ENCODE measurements at regions not wholly inside any gene's neighbourhood (a gene's known extent, or its start where the extent isn't known, plus 50 kb on each side); places are given as distances from the start of the nearest gene placed in this dataset.

DNA sequence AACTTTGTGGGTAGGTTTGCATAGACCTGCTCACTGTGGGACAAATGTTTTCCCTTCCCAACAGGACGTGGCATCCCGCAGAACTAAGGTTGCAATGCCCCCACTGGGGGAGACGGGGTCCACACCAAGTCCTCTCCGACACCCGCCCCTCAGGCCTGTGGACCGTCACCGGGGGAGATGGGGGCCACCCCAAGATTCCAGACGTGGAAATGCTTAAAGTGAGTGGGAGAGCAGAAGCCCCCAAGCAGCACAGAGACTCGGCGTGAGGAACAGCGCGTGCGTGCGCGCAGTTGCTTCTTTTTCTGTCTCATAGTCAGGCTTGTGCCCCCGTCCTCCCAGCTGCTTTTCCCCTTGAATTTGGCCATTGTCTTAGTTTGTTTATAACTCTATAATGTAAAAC is 826.3 kb upstream of the SALL3 start:
- DNase-seq (ENCODE audit: low spot score in 2 of 2), result no peak
- in situ Hi-C loops (cut with MboI; ENCODE audit: low sequenced_read_pairs), result no loop called here
- Histone ChIP-seq H3K27me3 (ENCODE audit: low read depth) (no peaks in the 10 kb centered on the region), H3K4me3 (no peak overlapping the region), H3K36me3 (replicated peaks) (no peaks in the 10 kb centered on the region), H3K4me1 (no peaks in the 10 kb centered on the region), H3K9me3 (no peaks in the 10 kb centered on the region)

DNA sequence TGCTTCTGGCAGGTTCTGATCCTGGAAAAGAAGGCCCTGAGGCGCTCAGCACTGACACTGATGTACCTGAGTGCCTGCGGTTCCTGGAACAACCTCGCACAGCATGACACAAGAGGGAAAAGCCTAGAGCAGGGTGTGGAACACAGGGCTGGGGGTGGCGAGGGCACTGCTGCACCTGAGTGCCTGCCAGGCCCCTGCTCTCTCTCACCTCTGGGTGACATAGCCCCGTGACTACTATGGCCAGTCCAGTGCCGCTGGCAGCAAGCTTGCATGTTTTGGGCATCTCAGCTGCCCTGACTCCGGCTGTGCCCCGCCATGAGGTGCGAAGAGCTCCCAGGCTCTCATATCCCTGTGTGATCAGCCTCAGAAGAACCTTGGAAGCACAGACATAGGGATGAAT is 825.2 kb upstream of the SALL3 start:
- DNase-seq (ENCODE audit: low spot score in 2 of 2), result no peak
- no peaks in the 10 kb centered on the region for H3K36me3 ChIP-seq (replicated peaks)
- in situ Hi-C loops (cut with MboI; ENCODE audit: low sequenced_read_pairs), result no loop called here
- H3K9me3 ChIP-seq, result no peaks in the 10 kb centered on the region
- no peaks in the 10 kb centered on the region for H3K27me3 ChIP-seq (ENCODE audit: low read depth)
- H3K4me1 ChIP-seq, result no peaks in the 10 kb centered on the region
- H3K4me3 ChIP-seq, result no peak overlapping the region

DNA sequence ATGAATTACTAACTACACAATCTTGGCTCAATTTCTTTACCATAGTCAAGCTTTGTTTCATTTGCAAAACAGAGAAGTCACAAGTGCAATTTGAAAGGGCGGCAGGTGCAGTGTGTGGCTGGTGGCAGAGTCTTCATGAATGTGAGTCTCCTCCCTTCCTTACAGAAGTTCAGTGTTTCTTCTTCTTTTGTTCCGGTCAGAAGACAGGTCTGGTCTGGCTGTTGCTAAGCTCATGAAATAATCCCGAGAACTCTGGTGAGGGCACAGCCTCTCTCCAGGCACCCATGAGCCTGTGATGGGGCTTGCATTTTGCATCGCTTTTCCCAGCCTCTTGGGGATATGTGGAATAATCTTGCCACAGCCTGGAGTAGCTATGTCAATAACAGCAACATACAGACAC is 824.8 kb upstream of the SALL3 start:
- Histone ChIP-seq H3K9me3 (no peaks in the 10 kb centered on the region), H3K27me3 (ENCODE audit: low read depth) (no peaks in the 10 kb centered on the region), H3K36me3 (replicated peaks) (no peaks in the 10 kb centered on the region), H3K4me1 (no peaks in the 10 kb centered on the region), H3K4me3 (no peak overlapping the region)
- DNase-seq (ENCODE audit: low spot score in 2 of 2), result no peak
- in situ Hi-C loops (cut with MboI; ENCODE audit: low sequenced_read_pairs), result no loop called here

DNA sequence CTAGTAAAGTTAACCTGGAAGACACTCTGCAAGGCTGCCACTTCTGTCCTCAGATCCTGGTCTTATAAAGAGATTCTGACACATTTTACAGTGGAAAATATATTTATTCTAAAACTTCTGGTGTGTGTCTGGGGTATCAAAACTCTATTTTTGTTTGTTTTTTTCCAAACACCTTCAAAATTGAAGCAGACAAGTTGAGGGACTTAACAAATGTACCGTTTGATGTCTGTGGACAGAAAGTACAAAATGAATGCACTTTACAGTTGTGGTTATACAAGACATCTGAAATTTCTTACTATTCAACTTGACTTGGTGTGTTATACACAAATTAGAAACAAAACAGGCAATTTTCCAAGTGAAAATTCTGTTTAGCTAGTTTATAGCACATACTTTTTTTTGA is 823.2 kb upstream of the SALL3 start:
- Histone ChIP-seq H3K36me3 (replicated peaks) (no peaks in the 10 kb centered on the region), H3K27me3 (ENCODE audit: low read depth) (no peaks in the 10 kb centered on the region), H3K4me3 (no peak overlapping the region), H3K4me1 (no peaks in the 10 kb centered on the region), H3K9me3 (no peaks in the 10 kb centered on the region)
- DNase-seq (ENCODE audit: low spot score in 2 of 2), result no peak
- in situ Hi-C loops (cut with MboI; ENCODE audit: low sequenced_read_pairs), result no loop called here

DNA sequence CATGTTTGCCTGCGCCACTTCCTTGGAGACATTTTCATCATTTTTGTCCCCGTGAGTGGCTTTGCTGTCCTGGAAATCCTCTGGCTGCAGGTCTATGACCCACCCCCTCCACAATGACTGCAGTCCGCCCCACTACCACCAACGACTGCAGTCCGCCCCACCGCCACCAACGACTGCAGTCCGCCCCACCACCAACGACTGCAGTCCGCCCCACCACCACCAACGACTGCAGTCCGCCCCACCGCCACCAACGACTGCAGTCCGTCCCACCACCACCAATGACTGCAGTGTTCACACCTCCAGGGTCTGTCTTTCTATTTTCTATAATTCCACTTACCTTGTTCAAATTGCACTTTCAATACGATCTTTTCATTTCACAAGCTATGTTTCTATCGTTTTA is 820.7 kb upstream of the SALL3 start:
- no peaks in the 10 kb centered on the region for H3K4me1 ChIP-seq
- no peaks in the 10 kb centered on the region for H3K9me3 ChIP-seq
- in situ Hi-C loops (cut with MboI; ENCODE audit: low sequenced_read_pairs), result no loop called here
- no peak for DNase-seq (ENCODE audit: low spot score in 2 of 2)
- H3K36me3 ChIP-seq (replicated peaks), result no peaks in the 10 kb centered on the region
- no peak overlapping the region for H3K4me3 ChIP-seq
- H3K27me3 ChIP-seq (ENCODE audit: low read depth), result no peaks in the 10 kb centered on the region

DNA sequence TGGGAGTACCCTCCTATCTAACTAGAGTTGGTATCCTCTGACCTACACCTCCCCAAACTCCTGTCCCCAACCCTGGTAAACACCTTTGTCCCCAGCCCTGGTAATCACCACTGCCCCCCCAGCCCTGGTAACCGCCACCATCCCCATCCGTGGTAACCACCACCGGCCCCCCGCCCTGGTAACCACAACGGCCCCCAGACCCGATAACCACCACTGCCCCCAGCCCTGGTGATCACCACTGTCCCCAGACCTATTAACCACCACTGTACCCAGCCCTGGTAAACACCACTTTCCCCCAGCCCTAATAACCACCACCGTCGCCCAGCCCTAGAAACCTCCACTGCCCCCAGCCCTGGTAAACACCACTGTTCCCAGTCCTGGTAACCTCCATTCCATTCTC is 820.2 kb upstream of the SALL3 start:
- in situ Hi-C loops (cut with MboI; ENCODE audit: low sequenced_read_pairs), result no loop called here
- DNase-seq (ENCODE audit: low spot score in 2 of 2), result no peak

DNA sequence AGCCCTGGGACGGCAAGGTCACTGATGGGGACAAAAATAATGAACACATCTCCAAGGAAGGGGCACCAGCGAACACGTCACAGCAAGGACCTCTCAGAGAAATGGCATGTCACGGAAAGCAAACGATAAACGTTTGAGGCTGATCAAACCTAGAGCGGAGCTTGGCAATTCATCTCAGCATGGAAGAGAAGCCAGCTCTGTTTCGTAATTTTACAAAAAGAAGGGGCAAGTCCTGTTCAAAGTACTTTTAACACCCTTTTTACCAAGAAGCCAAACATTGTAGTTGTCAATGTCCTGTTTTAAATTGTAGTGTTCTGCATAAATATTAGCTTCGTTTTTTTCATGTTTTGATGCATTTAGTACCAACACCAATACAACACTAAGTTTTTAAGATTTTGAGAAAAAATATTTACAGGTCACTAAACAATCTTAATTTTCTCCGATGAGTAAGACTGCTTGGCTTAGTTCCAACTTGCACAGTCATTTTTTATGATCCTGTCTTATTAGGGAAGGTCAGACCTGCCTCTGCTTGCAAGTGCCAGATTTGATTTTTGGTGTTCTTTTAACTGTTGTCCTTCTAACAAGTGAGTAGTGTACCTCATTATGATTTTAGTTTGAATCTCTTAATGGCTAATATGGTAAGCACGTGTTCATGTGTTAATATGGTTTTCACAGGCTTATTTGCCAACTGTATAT is 818.5 kb upstream of the SALL3 start:
- H3K36me3 ChIP-seq (replicated peaks), result no peaks in the 10 kb centered on the region
- no peaks in the 10 kb centered on the region for H3K4me1 ChIP-seq
- DNase-seq (ENCODE audit: low spot score in 2 of 2), result no peak
- in situ Hi-C loops (cut with MboI; ENCODE audit: low sequenced_read_pairs), result no loop called here
- H3K4me3 ChIP-seq, result no peak overlapping the region
- H3K27me3 ChIP-seq (ENCODE audit: low read depth), result no peaks in the 10 kb centered on the region
- no peaks in the 10 kb centered on the region for H3K9me3 ChIP-seq

More for the DNA sequence above, 820.2 kb upstream of the SALL3 start:
- Histone ChIP-seq H3K4me1 (no peaks in the 10 kb centered on the region), H3K4me3 (no peak overlapping the region), H3K9me3 (no peaks in the 10 kb centered on the region), H3K27me3 (ENCODE audit: low read depth) (no peaks in the 10 kb centered on the region), H3K36me3 (replicated peaks) (no peaks in the 10 kb centered on the region)

DNA sequence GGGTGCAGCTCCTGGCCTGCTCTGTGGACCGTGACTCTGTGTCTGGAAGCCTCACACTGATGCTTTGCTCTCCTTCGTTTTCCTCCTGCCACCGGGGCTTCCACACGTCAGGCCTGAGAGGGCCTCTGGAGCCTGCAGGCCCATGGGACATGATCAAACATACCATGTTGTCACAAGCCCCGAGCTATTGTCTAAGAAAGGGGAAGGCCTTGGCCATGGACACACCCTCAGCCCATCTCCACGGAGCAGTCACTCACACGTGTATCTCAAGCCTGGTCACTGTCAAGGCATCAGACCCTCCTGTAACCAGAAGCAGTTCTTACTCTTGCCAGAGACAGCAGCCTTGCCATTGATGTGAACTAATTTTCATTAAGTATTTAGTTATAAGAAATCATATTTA is 814.1 kb upstream of the SALL3 start:
- H3K4me1 ChIP-seq, result no peaks in the 10 kb centered on the region
- no peaks in the 10 kb centered on the region for H3K36me3 ChIP-seq (replicated peaks)
- no peak for DNase-seq (ENCODE audit: low spot score in 2 of 2)
- in situ Hi-C loops (cut with MboI; ENCODE audit: low sequenced_read_pairs), result no loop called here
- H3K4me3 ChIP-seq, result no peak overlapping the region
- H3K9me3 ChIP-seq, result no peaks in the 10 kb centered on the region
- H3K27me3 ChIP-seq (ENCODE audit: low read depth), result no peaks in the 10 kb centered on the region

DNA sequence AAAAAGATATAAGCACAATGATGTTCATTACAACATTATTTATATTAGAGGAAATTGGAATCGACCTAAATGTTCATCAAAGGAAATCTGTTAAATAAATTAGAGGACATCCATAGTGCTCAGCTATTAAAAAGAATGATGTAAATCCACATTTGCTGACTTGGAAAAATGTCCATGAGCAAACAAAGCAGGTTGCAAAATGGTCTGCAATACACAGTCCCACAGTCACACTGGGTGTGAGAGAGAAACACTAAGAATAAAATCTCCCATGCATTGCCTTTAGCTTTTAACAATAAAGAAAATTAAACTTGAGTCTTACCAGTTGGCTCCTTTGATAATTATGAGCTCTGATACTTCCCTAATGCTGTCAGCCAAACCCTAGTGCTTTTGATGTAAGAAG is 811.1 kb upstream of the SALL3 start:
- H3K4me1 ChIP-seq, result no peaks in the 10 kb centered on the region
- in situ Hi-C loops (cut with MboI; ENCODE audit: low sequenced_read_pairs), result no loop called here

DNA sequence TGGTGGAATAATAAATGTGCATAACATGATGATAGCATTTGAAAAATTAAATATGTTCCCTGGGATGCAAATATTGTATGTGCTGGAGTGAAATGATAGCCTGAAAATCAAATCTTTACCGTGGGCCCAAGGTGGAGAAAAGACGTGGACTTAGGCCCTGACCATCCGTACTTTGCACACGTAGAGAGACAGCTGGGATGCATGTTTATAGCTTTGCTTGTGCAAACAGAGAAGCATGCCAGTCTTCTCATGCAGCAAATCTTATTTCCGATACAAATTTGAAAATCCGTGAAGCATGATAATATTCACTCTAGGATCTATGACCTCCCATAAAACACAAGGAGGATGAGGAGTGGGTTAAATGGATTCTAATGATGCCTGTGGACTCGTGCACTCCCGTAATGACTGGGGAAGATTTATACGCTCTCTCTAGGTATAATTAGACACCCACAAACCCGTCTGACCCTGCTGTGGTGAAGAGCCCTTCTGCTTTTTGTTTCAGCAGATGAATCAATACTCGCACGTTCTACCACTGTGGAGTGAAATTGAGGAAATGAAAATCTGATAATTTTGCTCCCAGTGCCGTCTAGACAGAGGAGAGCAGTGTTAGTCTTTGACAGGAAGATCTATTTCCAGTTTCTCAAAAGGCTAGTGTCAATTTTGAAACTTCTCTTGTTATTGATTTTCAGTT is 810.3 kb upstream of the SALL3 start:
- no peaks in the 10 kb centered on the region for H3K9me3 ChIP-seq
- H3K4me1 ChIP-seq, result no peaks in the 10 kb centered on the region
- no peaks in the 10 kb centered on the region for H3K27me3 ChIP-seq (ENCODE audit: low read depth)
- in situ Hi-C loops (cut with MboI; ENCODE audit: low sequenced_read_pairs), result no loop called here
- no peak overlapping the region for H3K4me3 ChIP-seq
- no peaks in the 10 kb centered on the region for H3K36me3 ChIP-seq (replicated peaks)
- DNase-seq (ENCODE audit: low spot score in 2 of 2), result no peak

More for the DNA sequence above, 811.1 kb upstream of the SALL3 start:
- no peaks in the 10 kb centered on the region for H3K27me3 ChIP-seq (ENCODE audit: low read depth)
- H3K9me3 ChIP-seq, result no peaks in the 10 kb centered on the region
- H3K4me3 ChIP-seq, result no peak overlapping the region
- DNase-seq (ENCODE audit: low spot score in 2 of 2), result no peak
- no peaks in the 10 kb centered on the region for H3K36me3 ChIP-seq (replicated peaks)

DNA sequence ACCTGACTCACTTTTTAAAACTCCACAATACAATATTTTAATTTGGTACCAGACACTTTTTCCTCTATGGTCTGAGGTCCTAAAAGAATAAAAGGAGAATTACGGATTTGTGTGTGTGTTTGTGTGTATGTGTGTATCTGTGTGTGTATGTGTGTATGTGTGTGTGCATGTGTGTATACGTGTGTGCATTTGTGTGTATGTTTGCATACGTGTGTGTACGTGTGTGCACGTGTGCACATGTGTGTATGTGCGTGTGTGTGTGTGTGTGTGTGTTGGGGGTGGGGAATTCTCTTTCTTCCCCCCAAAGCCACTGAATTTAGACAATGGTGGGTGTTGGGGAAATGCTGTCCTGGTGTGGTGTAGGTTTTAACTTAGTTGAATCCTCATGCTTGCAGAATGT is 807.7 kb upstream of the SALL3 start:
- Histone ChIP-seq H3K4me1 (no peaks in the 10 kb centered on the region), H3K4me3 (no peak overlapping the region), H3K9me3 (no peaks in the 10 kb centered on the region), H3K36me3 (replicated peaks) (no peaks in the 10 kb centered on the region), H3K27me3 (ENCODE audit: low read depth) (no peaks in the 10 kb centered on the region)
- in situ Hi-C loops (cut with MboI; ENCODE audit: low sequenced_read_pairs), result no loop called here
- no peak for DNase-seq (ENCODE audit: low spot score in 2 of 2)

DNA sequence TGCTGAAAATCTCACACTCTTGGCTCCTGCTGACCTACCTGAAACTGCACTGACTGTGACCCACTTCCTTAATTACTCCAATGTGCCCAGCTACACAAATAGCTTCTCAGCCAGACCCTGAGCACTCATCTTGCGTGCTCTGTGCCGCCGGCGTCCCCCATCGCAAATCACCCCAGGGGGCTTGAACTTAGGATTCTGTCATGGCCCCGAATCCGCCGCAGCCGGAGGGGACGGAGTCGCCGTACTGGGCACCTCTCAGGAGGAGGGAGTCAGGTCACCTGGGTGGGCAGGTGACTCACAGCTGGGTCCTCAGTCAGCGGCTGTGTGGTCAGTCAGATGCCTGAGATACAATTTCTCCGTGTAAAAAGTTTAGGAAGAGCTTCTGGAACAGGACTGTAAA is 804.9 kb upstream of the SALL3 start:
- Histone ChIP-seq H3K36me3 (replicated peaks) (no peaks in the 10 kb centered on the region), H3K27me3 (ENCODE audit: low read depth) (no peaks in the 10 kb centered on the region)

DNA sequence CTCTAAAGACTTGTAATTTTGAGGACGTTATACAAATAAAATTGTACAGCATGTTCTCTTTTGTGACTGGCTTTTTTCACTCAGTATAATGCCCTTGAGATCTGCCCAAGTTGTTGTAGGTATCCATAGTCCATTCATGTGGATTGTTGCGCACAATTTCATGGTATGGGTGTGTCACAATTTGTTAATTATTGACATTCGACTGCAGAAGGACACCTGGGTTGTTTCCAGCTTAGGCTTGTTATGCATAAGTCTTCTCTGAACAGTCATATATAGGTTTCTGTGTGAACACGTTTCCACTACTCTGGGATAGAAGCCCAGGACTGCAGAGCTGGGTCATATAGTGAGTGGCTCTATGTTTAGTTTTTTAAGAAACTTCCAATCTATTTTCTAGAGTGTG is 800.8 kb upstream of the SALL3 start:
- Histone ChIP-seq H3K36me3 (replicated peaks) (no peaks in the 10 kb centered on the region), H3K4me3 (no peak overlapping the region), H3K27me3 (ENCODE audit: low read depth) (no peaks in the 10 kb centered on the region), H3K4me1 (no peaks in the 10 kb centered on the region), H3K9me3 (no peaks in the 10 kb centered on the region)
- no peak for DNase-seq (ENCODE audit: low spot score in 2 of 2)
- in situ Hi-C loops (cut with MboI; ENCODE audit: low sequenced_read_pairs), result no loop called here

More for the DNA sequence above, 804.9 kb upstream of the SALL3 start:
- Histone ChIP-seq H3K4me1 (no peaks in the 10 kb centered on the region), H3K9me3 (no peaks in the 10 kb centered on the region), H3K4me3 (no peak overlapping the region)
- DNase-seq (ENCODE audit: low spot score in 2 of 2), result no peak
- in situ Hi-C loops (cut with MboI; ENCODE audit: low sequenced_read_pairs), result no loop called here

DNA sequence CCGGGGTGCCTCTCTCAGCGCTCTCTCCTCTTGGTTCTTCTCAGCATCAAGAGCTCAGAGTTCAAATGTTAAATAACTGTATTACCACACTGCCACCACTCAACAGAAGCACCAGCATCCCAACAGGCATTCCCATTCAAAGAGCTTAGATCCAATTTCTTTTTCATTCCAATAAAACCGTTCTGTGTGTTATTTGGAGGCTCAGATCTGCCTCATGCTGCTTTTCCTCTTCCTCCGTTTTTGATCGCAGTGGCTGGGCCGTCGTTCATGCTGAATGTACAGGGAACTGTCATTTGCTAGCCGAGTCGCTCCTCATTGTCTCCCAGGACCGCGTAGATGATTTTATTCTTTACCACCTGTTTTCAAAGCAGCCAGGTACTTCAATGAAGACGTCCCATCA is 798.9 kb upstream of the SALL3 start:
- no peaks in the 10 kb centered on the region for H3K9me3 ChIP-seq
- H3K36me3 ChIP-seq (replicated peaks), result no peaks in the 10 kb centered on the region
- no peak overlapping the region for H3K4me3 ChIP-seq
- H3K4me1 ChIP-seq, result no peaks in the 10 kb centered on the region
- in situ Hi-C loops (cut with MboI; ENCODE audit: low sequenced_read_pairs), result no loop called here
- no peak for DNase-seq (ENCODE audit: low spot score in 2 of 2)
- H3K27me3 ChIP-seq (ENCODE audit: low read depth), result no peaks in the 10 kb centered on the region

DNA sequence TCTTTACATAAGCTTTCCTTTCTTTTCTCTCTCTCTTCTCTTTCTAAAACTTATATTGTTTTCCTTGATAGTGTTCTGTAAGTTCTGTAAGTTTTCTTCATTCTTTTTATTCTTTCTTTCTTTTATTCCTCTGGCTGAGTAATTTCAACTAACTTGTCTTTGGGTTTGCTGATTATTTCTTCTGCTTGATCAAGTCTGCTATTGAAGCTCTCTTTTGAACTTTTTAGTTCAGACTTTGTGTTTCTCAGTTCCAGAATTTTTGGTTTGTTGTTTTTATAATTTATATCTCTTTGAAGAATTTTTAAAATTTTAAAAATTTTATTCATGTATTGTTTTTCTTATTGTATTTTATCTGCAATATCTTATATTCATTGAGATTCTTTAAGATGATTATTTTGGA is 795.8 kb upstream of the SALL3 start:
- in situ Hi-C loops (cut with MboI; ENCODE audit: low sequenced_read_pairs), result no loop called here
- H3K4me3 ChIP-seq, result no peak overlapping the region
- no peak for DNase-seq (ENCODE audit: low spot score in 2 of 2)
- H3K27me3 ChIP-seq (ENCODE audit: low read depth), result no peaks in the 10 kb centered on the region
- no peaks in the 10 kb centered on the region for H3K9me3 ChIP-seq
- H3K4me1 ChIP-seq, result no peaks in the 10 kb centered on the region
- no peaks in the 10 kb centered on the region for H3K36me3 ChIP-seq (replicated peaks)
